HG03135 (cell line): ENCODE measurements at regions not wholly inside any gene's neighbourhood (a gene's known extent, or its start where the extent isn't known, plus 50 kb on each side); places are given as distances from the start of the nearest gene placed in this dataset.
"Not testable (repeated sequence)": the region's sequence is repeated elsewhere in the genome, so short reads cannot be mapped to it uniquely, and the experiment has no call there.

Source experiments
- ATAC-seq: cut with Tn5 transposase; IDR thresholded peaks from one replicate; pipeline ENCODE4 v1.9.1; 2021; ENCODE audit warnings: mild to moderate bottlenecking, moderate library complexity; ENCODE audit not compliant: unreplicated experiment

GRCh38 chr2:241999184-241999583 lies 129.7 kb downstream of the RTP5 start:
- ATAC-seq, result no peak

GRCh38 chr2:242001853-242002252 lies 132.3 kb downstream of the RTP5 start:
- no peak for ATAC-seq

GRCh38 chr2:242002944-242003343 lies 133.4 kb downstream of the RTP5 start:
- ATAC-seq, result no peak

- ATAC-seq, result no peak
These were observed 134.8 kb downstream of the RTP5 start for GRCh38 chr2:242004223-242004901.

GRCh38 chr2:242004902-242005230 lies 135.3 kb downstream of the RTP5 start:
- no peak for ATAC-seq

GRCh38 chr2:242006091-242006634 lies 136.6 kb downstream of the RTP5 start:
- ATAC-seq, result not testable (repeated sequence)

GRCh38 chr2:242008908-242009307 lies 139.4 kb downstream of the RTP5 start:
- ATAC-seq, result not testable (repeated sequence)

GRCh38 chr2:242009846-242010245 lies 140.3 kb downstream of the RTP5 start:
- ATAC-seq, result not testable (repeated sequence)

GRCh38 chr2:242010252-242011166 lies 141.0 kb downstream of the RTP5 start:
- ATAC-seq, result not testable (repeated sequence)

- no peak for ATAC-seq
These were observed 141.6 kb downstream of the RTP5 start for GRCh38 chr2:242011167-242011513.

- ATAC-seq, result no peak
These were observed 142.0 kb downstream of the RTP5 start for GRCh38 chr2:242011516-242011915.

GRCh38 chr2:242011991-242012764 lies 142.6 kb downstream of the RTP5 start:
- no peak for ATAC-seq

- ATAC-seq, result no peak
These were observed 143.6 kb downstream of the RTP5 start for GRCh38 chr2:242012956-242013764.

- ATAC-seq, result no peak
These were observed 144.2 kb downstream of the RTP5 start for GRCh38 chr2:242013771-242014170.

GRCh38 chr2:242015108-242016065 lies 145.9 kb downstream of the RTP5 start:
- no peak for ATAC-seq

GRCh38 chr2:242017086-242017485 lies 147.6 kb downstream of the RTP5 start:
- ATAC-seq, result no peak

GRCh38 chr2:242018416-242018815 lies 148.9 kb downstream of the RTP5 start:
- ATAC-seq, result not testable (repeated sequence)

- ATAC-seq, result no peak
These were observed 149.8 kb downstream of the RTP5 start for GRCh38 chr2:242019344-242019743.
